GM21825 (cell line): ENCODE measurements at regions not wholly inside any gene's neighbourhood (a gene's known extent, or its start where the extent isn't known, plus 50 kb on each side); places are given as distances from the start of the nearest gene placed in this dataset.
"Not testable (repeated sequence)": the region's sequence is repeated elsewhere in the genome, so short reads cannot be mapped to it uniquely, and the experiment has no call there.

ENCODE experiments used
- ATAC-seq: cut with Tn5 transposase; IDR thresholded peaks from one replicate; pipeline ENCODE4 v1.9.1; 2021; ENCODE audit warnings: mild to moderate bottlenecking, moderate library complexity; ENCODE audit not compliant: unreplicated experiment

GRCh38 chr3:105274536-105274935 is 92.2 kb upstream of the ALCAM start:
- no peak for ATAC-seq

GRCh38 chr3:105274958-105275357 is 91.8 kb upstream of the ALCAM start:
- ATAC-seq: no peak

GRCh38 chr3:105277656-105278055 is 89.1 kb upstream of the ALCAM start:
- ATAC-seq: no peak

- no peak for ATAC-seq
Measured at GRCh38 chr3:105278688-105279087, 88.0 kb upstream of the ALCAM start.

- no peak for ATAC-seq
Measured at GRCh38 chr3:105281989-105282388, 84.7 kb upstream of the ALCAM start.

- ATAC-seq: no peak
Measured at GRCh38 chr3:105284876-105285275, 81.8 kb upstream of the ALCAM start.

- ATAC-seq: no peak
Measured at GRCh38 chr3:105285653-105286241, 81.0 kb upstream of the ALCAM start.

- no peak for ATAC-seq
Measured at GRCh38 chr3:105293441-105293840, 73.3 kb upstream of the ALCAM start.

GRCh38 chr3:105296182-105296822 is 70.4 kb upstream of the ALCAM start:
- ATAC-seq: not testable (repeated sequence)

- ATAC-seq: no peak
Measured at GRCh38 chr3:105304487-105304886, 62.2 kb upstream of the ALCAM start.

- ATAC-seq: no peak
Measured at GRCh38 chr3:105315144-105315543, 51.6 kb upstream of the ALCAM start.

GRCh38 chr3:105315815-105316214 is 50.9 kb upstream of the ALCAM start:
- no peak for ATAC-seq

- no peak for ATAC-seq
Measured at GRCh38 chr3:105316331-105316730, 50.4 kb upstream of the ALCAM start.
